GM19025 (cell line): ENCODE measurements at regions not wholly inside any gene's neighbourhood (a gene's known extent, or its start where the extent isn't known, plus 50 kb on each side); places are given as distances from the start of the nearest gene placed in this dataset.
"Not testable (repeated sequence)": the region's sequence is repeated elsewhere in the genome, so short reads cannot be mapped to it uniquely, and the experiment has no call there.

Source experiments
- ATAC-seq: cut with Tn5 transposase; IDR thresholded peaks from one replicate; pipeline ENCODE4 v1.9.1; 2021; ENCODE audit warnings: mild to moderate bottlenecking, low read depth, moderate library complexity; ENCODE audit not compliant: unreplicated experiment

GRCh38 chr2:2663401-2664036, 332.4 kb upstream of the MYT1L start:
- no peak for ATAC-seq

- ATAC-seq, result no peak
Measured at GRCh38 chr2:2662847-2663356, 331.8 kb upstream of the MYT1L start.

- ATAC-seq, result no peak
Measured at GRCh38 chr2:2662037-2662846, 331.2 kb upstream of the MYT1L start.

GRCh38 chr2:2660789-2661355, 329.8 kb upstream of the MYT1L start:
- ATAC-seq, result no peak

GRCh38 chr2:2657121-2657962, 326.3 kb upstream of the MYT1L start:
- ATAC-seq, result no peak

GRCh38 chr2:2656115-2657011, 325.3 kb upstream of the MYT1L start:
- ATAC-seq, result no peak

GRCh38 chr2:2655453-2656114, 324.5 kb upstream of the MYT1L start:
- no peak for ATAC-seq

GRCh38 chr2:2653231-2653630, 322.2 kb upstream of the MYT1L start:
- no peak for ATAC-seq

GRCh38 chr2:2650608-2651375, 319.7 kb upstream of the MYT1L start:
- ATAC-seq, result no peak

- ATAC-seq, result no peak
Measured at GRCh38 chr2:2649109-2650072, 318.3 kb upstream of the MYT1L start.

- ATAC-seq, result no peak
Measured at GRCh38 chr2:2648094-2648493, 317.0 kb upstream of the MYT1L start.

- ATAC-seq, result no peak
Measured at GRCh38 chr2:2647141-2647541, 316.1 kb upstream of the MYT1L start.

GRCh38 chr2:2646433-2647051, 315.5 kb upstream of the MYT1L start:
- no peak for ATAC-seq

- no peak for ATAC-seq
Measured at GRCh38 chr2:2645162-2645855, 314.2 kb upstream of the MYT1L start.

- ATAC-seq, result not testable (repeated sequence)
Measured at GRCh38 chr2:2644751-2645150, 313.7 kb upstream of the MYT1L start.

GRCh38 chr2:2644040-2644439, 313.0 kb upstream of the MYT1L start:
- ATAC-seq, result no peak
